Pancreas (tissue), 10 donors: ENCODE measurements at regions not wholly inside any gene's neighbourhood (a gene's known extent, or its start where the extent isn't known, plus 50 kb on each side); places are given as distances from the start of the nearest gene placed in this dataset.

ENCODE experiments used
- ATAC-seq, 4 donors: fragments of 200-7000 bp; cut with Tn5 transposase; one replicate each; pipeline versions ENCODE4 v1.8.0 to v1.9.1; 2020; ENCODE audit warnings: mild to moderate bottlenecking in 4 of 4, moderate library complexity in 4 of 4
- DNase-seq, 6 donors: peaks; one replicate each; pipeline ENCODE4 v3.0.0-alpha.2; 2020
- FAIRE-seq: peaks from 2 replicates; lab custom pipeline; 2012; peaks lifted over from hg19 to GRCh38; lab: Jason Lieb, UNC
- H3K27ac ChIP-seq, 4 donors: fragments of 200-600 bp; sonication (generic); 1 replicate in 3 of 4; 2 replicates in 1 of 4; pipeline versions ENCODE4 v1.5.0 to v1.8.0; 2020
- H3K27me3 ChIP-seq, 4 donors: fragments of 200-600 bp; one replicate each; pipeline ENCODE4 v1.8.0; 2021
- H3K36me3 ChIP-seq, 3 donors: fragments of 200-600 bp; sonication (generic) in 1 of 3; one replicate each; pipeline versions ENCODE4 v1.5.0 to v1.8.0; 2020 to 2021
- H3K4me1 ChIP-seq, 3 donors: fragments of 200-600 bp; one replicate each; pipeline ENCODE4 v1.8.0; 2021
- H3K4me3 ChIP-seq, 4 donors: fragments of 200-600 bp; sonication (generic) in 2 of 4; one replicate each; pipeline versions ENCODE4 v1.5.0 to v1.8.0; 2020 to 2021
- H3K9me3 ChIP-seq, 4 donors: fragments of 200-600 bp; one replicate each; pipeline ENCODE4 v1.8.0; 2021
- WGBS, 2 donors: extraction: QIAGEN DNeasy Blood & Tissue Kit; methylation state at CpG; one replicate each; pipeline ENCODE4 v1.1.7; 2013; 5-methylcytosine and 5-hydroxymethylcytosine counted together
- intact Hi-C, 3 donors: fragments of 100-400 bp; cut with DNase I; formaldehyde crosslinking; loops; one replicate each; pipeline versions ENCODE4 v1.11.1 to v1.14.2; 2022
- TF ChIP-seq, protein P1 (sequence below), 4 donors: fragments of 200-600 bp; sonication (generic) in 3 of 4; IDR thresholded peaks; one replicate each; pipeline versions ENCODE4 v1.5.0 to v1.8.0; 2021; ENCODE audit warnings: antibody characterized with exemption in 4 of 4
- donor health status: healthy with polysubstance abuse.
- donor health status: DM: no; HTN: no; CAD: no; lungs with moderate emphysema.
- donor health status: DM: no; HTN: no; CAD: no.
- donor health status: control.
- donor health status: control.
- donor health status: Bipolar disorder and iron deficiency.
- donor health status: DM: yes; HTN: yes; CAD: no.
- donor health status: DM: no; HTN: no; CAD: no.
- donor health status: DM: no; HTN: no; CAD: no.
- donor health status: DM: yes; HTN: yes; CAD: no.

- DNase-seq = no peak
- Histone ChIP-seq H3K36me3 (no peaks in the 10 kb centered on the region), H3K9me3 (no peaks in the 10 kb centered on the region), H3K27me3 (no peaks in the 10 kb centered on the region), H3K27ac (no peak overlapping the region), H3K4me1 (peaks cover 0 to 4% (median 0%) of the 10 kb centered on the region in 3 donors), H3K4me3 (no peak overlapping the region)
- TF ChIP-seq, protein P1, sequence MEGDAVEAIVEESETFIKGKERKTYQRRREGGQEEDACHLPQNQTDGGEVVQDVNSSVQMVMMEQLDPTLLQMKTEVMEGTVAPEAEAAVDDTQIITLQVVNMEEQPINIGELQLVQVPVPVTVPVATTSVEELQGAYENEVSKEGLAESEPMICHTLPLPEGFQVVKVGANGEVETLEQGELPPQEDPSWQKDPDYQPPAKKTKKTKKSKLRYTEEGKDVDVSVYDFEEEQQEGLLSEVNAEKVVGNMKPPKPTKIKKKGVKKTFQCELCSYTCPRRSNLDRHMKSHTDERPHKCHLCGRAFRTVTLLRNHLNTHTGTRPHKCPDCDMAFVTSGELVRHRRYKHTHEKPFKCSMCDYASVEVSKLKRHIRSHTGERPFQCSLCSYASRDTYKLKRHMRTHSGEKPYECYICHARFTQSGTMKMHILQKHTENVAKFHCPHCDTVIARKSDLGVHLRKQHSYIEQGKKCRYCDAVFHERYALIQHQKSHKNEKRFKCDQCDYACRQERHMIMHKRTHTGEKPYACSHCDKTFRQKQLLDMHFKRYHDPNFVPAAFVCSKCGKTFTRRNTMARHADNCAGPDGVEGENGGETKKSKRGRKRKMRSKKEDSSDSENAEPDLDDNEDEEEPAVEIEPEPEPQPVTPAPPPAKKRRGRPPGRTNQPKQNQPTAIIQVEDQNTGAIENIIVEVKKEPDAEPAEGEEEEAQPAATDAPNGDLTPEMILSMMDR (IDR thresholded peaks at IDR 0.05) = no peak
- 77 to 85% methylated on average over 2 of the region's 2 CpGs for WGBS, 2 donors
- no peak for ATAC-seq
- no peak for FAIRE-seq
- intact Hi-C loops = no loop called here
Measured at GRCh38 chr18:5626130-5626880, 82.5 kb upstream of the EPB41L3 start.

GRCh38 chr18:5625076-5625475 is 81.3 kb upstream of the EPB41L3 start:
- H3K27me3 ChIP-seq = no peaks in the 10 kb centered on the region
- ATAC-seq = no peak
- peaks cover 0 to 4% (median 0%) of the 10 kb centered on the region in 3 donors for H3K4me1 ChIP-seq
- H3K4me3 ChIP-seq = no peak overlapping the region
- intact Hi-C loops = no loop called here
- TF ChIP-seq, protein P1 (IDR thresholded peaks at IDR 0.05) = no peak
- 34 to 37% methylated on average over 4 of the region's 4 CpGs for WGBS, 2 donors
- no peaks in the 10 kb centered on the region for H3K36me3 ChIP-seq
- no peak overlapping the region for H3K27ac ChIP-seq
- DNase-seq = no peak
- FAIRE-seq = no peak
- no peaks in the 10 kb centered on the region for H3K9me3 ChIP-seq

DNA sequence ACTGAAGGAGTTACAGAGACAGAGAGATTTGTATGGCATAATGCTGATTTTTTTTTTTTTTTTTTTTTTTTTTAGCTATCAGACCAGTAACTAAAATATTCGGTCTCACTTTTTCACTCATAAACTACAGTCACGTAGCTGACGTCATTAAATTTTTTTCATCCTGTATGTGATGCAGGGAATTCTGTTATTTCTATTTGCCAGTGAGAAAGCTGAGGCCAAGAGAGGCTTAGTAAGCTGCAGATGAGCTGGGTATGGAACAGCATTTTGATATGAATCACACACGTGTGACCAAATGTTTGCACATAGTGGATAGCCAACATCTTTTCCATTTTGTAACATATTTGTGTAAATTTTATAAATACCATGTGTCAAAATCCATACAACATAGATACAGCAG is 79.1 kb upstream of the EPB41L3 start:
- Histone ChIP-seq H3K27ac (no peak overlapping the region), H3K36me3 (no peaks in the 10 kb centered on the region), H3K4me3 (no peak overlapping the region), H3K27me3 (no peaks in the 10 kb centered on the region), H3K9me3 (no peaks in the 10 kb centered on the region), H3K4me1 (peaks cover 0 to 1% (median 0%) of the 10 kb centered on the region in 3 donors)
- TF ChIP-seq, protein P1 (IDR thresholded peaks at IDR 0.05) = no peak
- intact Hi-C loops = no loop called here
- ATAC-seq (no peak), FAIRE-seq (no peak), DNase-seq (no peak)
- WGBS, 2 donors = 68 to 83% methylated on average over 4 of the region's 4 CpGs

DNA sequence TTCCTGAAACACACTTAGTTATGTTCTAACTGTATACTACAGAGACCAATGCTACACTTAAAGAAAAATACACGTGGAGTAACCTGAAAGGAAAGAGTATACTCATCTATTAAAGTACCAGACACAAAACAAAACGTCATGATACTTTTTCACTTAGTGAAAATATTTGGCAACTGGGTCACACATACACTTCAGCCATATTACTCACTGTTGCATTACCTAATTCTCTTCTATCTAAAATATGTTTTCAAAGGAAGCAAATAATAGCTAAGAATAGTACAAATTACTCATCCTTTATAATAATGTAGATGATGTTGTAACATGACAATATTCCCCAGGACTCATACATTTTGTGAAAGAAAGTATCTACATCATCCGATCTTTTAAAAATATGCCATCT is 76.5 kb upstream of the EPB41L3 start:
- TF ChIP-seq, protein P1 (IDR thresholded peaks at IDR 0.05) = no peak
- Histone ChIP-seq H3K9me3 (no peaks in the 10 kb centered on the region), H3K27me3 (no peaks in the 10 kb centered on the region), H3K27ac (no peak overlapping the region), H3K4me3 (no peak overlapping the region), H3K36me3 (no peaks in the 10 kb centered on the region), H3K4me1 (no peaks in the 10 kb centered on the region)
- WGBS, 2 donors = 52 to 56% methylated on average over 3 of the region's 3 CpGs
- FAIRE-seq (no peak), DNase-seq (no peak), ATAC-seq (no peak)
- intact Hi-C loops = no loop called here

- Histone ChIP-seq H3K9me3 (no peaks in the 10 kb centered on the region), H3K36me3 (no peaks in the 10 kb centered on the region), H3K27ac (no peak overlapping the region), H3K27me3 (no peaks in the 10 kb centered on the region), H3K4me3 (no peak overlapping the region), H3K4me1 (no peaks in the 10 kb centered on the region)
- FAIRE-seq (no peak), DNase-seq (no peak), ATAC-seq (no peak)
- TF ChIP-seq, protein P1 (IDR thresholded peaks at IDR 0.05) = no peak
- intact Hi-C loops = no loop called here
- 3 to 6% methylated on average over 1 of the region's 1 CpG for WGBS, 2 donors
Measured at GRCh38 chr18:5619376-5619775, 75.6 kb upstream of the EPB41L3 start.
